ENCODE measurements at regions not wholly inside any gene's neighbourhood (a gene's known extent, or its start where the extent isn't known, plus 50 kb on each side); places are given as distances from the start of the nearest gene placed in this dataset.

DNA sequence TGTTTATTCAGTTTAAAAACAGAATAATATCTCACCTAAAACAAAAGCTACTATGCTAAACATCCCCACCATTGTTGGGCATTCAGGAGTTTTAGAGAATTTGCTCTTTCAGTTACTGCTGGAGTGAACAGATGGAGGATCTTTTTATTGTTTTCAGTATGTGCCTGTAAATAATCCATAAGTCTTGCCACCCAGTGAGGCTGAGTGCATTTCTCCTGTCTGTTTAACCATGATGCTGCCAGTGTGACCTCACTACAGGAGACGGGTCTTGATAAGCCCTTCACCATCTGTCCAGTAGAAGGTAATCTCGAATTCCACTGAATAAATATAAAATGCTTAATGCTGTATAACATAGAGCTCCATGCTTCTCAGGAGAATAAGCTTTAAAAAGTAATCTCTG lies 430.9 kb downstream of the POM121L12 start:
- TF ChIP-seq, protein P1, sequence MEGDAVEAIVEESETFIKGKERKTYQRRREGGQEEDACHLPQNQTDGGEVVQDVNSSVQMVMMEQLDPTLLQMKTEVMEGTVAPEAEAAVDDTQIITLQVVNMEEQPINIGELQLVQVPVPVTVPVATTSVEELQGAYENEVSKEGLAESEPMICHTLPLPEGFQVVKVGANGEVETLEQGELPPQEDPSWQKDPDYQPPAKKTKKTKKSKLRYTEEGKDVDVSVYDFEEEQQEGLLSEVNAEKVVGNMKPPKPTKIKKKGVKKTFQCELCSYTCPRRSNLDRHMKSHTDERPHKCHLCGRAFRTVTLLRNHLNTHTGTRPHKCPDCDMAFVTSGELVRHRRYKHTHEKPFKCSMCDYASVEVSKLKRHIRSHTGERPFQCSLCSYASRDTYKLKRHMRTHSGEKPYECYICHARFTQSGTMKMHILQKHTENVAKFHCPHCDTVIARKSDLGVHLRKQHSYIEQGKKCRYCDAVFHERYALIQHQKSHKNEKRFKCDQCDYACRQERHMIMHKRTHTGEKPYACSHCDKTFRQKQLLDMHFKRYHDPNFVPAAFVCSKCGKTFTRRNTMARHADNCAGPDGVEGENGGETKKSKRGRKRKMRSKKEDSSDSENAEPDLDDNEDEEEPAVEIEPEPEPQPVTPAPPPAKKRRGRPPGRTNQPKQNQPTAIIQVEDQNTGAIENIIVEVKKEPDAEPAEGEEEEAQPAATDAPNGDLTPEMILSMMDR (conservative IDR thresholded peaks at IDR 0.05 in 1 of 2, IDR thresholded peaks at IDR 0.05 in 1 of 2; ENCODE audit: extremely low read depth in 1 of 2, insufficient read depth in 1 of 2, low read depth in 1 of 2, low read length in 2 of 2), result no peak
- TF ChIP-seq EZH2 (IDR thresholded peaks at IDR 0.05; ENCODE audit: borderline replicate concordance, low read length), result no peak

All from mammary epithelial cell (primary cell).